GM12874 (cell line): ENCODE measurements at regions not wholly inside any gene's neighbourhood (a gene's known extent, or its start where the extent isn't known, plus 50 kb on each side); places are given as distances from the start of the nearest gene placed in this dataset.

Source experiments
- TF ChIP-seq, protein P1 (sequence below): IDR thresholded peaks from 2 replicates; pipeline ENCODE4 v1.5.1; 2011; ENCODE audit warnings: low read depth, mild to moderate bottlenecking, control low read depth, low read length, moderate library complexity; ENCODE audit not compliant: insufficient read depth

DNA sequence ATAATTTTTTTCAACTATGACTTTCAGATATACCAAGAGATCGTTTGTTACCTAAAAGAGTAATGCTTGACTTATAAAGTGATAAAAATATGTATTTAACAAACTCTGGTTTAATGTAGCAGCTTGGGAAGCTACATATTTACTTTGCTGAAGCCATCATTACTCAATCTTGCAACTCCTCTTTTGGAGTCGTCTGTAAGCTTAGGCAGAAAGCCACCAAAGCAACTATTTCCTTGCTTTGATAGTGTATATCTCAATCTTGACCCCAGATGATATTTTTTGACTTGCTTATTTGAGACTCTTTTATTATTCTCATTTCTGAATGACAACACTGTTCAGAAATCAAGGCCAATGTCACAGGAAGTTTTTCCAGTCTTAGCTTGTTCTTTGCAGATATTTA is 183.0 kb downstream of the SAMD5 start:
- TF ChIP-seq, protein P1, sequence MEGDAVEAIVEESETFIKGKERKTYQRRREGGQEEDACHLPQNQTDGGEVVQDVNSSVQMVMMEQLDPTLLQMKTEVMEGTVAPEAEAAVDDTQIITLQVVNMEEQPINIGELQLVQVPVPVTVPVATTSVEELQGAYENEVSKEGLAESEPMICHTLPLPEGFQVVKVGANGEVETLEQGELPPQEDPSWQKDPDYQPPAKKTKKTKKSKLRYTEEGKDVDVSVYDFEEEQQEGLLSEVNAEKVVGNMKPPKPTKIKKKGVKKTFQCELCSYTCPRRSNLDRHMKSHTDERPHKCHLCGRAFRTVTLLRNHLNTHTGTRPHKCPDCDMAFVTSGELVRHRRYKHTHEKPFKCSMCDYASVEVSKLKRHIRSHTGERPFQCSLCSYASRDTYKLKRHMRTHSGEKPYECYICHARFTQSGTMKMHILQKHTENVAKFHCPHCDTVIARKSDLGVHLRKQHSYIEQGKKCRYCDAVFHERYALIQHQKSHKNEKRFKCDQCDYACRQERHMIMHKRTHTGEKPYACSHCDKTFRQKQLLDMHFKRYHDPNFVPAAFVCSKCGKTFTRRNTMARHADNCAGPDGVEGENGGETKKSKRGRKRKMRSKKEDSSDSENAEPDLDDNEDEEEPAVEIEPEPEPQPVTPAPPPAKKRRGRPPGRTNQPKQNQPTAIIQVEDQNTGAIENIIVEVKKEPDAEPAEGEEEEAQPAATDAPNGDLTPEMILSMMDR, result no peak

DNA sequence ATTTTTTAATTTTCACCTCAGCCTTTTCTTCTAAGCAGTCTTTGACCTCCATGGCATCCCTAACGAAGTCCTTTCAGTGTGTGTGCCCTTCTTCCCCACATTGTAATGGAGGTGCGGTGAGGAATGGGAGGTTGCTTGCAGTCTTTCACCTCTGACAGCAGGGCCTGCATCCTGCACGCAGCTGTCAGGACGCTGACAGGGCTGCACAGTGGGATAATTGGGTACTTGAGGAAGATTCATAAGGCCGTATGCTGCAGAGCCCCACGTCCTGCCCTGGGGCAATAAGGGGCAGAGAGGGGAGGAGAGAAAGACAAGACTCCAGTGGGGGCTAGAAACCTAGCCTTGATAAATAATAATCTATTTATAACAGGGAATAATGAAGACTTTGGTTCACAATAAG is 184.7 kb downstream of the SAMD5 start:
- TF ChIP-seq, protein P1, result no peak

DNA sequence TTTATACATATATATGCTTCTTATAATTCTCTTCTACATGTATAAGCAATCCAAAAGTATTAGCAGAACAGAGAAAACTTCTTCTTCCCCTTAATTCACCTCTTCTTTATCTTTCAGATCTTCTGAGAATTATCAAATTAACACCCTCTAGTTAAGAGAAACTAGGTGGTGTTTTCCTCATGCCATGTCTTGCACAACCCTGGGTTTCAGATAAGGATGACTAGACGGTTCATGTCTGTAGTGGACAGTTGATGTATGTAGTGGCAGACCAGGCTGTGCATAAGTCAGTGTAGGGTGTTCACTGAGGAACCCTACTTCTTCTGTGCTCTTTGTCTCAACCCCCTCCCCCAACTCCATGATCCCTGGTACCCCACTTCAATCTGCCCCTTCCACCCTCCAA is 187.3 kb downstream of the SAMD5 start:
- TF ChIP-seq, protein P1, result no peak

DNA sequence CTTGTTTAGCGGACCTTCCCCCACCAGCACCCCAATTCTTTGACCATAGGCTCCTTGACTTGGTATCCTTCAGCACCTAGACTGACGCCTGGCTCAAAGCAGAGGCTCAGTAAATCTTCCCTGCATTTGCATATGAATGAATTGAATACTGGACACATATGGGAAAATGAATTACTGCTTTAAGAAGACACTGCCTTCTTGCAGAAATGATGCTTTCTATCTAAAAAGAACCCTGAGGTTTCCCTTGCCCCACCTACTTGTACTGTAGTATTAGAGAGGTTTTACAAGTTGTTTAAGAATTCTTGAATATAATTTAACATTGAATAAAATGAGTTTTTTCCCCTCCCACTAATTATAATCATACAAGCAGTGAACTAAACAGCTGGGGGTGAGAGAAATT is 190.7 kb downstream of the SAMD5 start:
- TF ChIP-seq, protein P1, result no peak

DNA sequence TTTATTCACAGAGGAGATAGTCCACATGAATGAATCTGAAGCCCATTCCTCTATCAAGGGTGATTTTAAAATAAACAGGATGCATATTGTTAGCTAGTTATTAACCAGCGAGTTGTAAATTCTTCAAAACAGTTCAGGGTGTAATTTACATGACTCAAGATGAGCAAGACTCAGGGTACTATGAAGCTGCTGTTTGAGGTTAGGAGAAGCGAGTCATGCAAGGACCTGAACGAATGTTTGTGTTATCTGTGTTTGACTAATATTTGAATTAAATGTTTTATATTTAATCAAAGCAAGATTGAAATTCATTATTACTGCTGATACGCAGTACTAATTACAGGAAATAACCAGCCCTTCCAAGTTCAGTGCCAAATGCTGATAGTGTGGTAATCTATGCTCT is 191.1 kb downstream of the SAMD5 start:
- TF ChIP-seq, protein P1, result no peak

DNA sequence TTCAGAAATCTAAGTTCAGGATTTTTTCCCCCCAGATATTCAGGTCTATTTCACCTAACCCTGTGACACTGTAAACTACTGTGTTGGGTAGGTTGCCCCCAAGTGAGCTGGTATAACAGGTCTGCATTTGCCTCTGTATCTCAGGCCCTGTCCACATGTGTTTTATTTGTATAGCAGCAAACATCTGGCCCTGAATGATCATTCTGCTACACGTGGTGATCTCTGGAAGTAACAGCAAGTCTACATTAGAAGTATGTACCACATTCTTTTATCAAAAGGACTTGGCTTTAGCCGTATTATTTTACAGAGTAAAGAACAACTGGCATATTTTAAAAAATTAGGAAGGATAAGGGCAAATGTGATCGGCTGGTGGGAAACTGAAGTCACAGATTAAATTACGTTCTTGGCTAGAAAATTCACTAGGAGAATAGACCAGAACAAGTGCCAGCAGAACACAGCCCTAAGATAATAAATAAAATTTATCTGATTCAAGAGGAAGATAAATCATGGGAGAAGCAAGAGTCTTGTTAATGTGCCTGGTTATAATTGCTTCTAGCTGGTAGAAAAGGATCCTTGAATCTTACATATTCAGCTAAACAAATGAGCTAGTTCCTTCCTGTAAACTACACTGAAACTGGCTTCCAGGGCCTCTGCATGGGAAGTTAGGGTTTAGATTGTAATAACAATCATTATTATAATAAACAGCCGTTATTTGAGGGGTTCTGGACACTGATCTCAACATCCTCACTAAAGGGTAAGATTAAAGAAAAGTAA is 192.1 kb downstream of the SAMD5 start:
- TF ChIP-seq, protein P1, result no peak

DNA sequence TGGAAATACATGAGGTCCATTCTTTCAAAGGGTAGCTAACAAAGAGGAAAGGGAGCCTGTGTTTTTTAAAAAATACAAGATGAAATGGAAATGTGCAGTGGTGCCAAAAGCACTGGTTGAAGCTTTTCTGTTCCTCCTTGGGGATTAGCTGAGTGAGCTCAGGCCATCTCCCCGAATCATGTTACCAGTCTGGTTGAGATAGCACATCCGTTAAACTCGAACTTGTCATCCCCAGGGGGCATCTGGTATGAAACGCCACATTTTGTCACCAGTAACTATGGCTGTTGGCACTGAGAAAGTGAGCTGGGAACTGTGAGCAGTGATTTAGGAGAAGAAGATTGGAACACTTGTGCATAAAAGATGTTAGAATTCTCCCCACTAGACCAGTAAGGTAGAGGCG is 196.2 kb downstream of the SAMD5 start:
- TF ChIP-seq, protein P1, result no peak
